ENCODE measurements at regions not wholly inside any gene's neighbourhood (a gene's known extent, or its start where the extent isn't known, plus 50 kb on each side); places are given as distances from the start of the nearest gene placed in this dataset.

DNA sequence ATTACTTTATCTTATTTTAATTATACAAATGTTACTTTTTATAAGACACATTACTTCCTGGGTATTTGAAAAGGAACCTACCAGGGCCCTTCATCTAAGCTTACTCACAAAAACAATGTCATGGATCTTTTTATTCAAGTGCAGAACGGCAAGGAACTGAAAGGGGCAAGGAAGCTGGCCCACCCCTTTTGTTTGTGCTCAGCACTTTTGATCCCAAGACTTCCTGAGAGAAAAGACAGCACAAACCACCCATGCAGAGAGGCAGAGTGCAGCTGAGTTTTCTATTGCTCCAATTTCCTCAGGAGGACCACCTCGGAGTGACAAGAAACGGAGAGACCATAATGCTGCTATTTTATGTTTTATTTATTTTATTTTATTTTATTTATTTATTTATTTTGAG is 232.0 kb upstream of the NRP1 start:
- Histone ChIP-seq H4K20me1 (ENCODE audit: insufficient read depth, low read length) (no peaks in the 10 kb centered on the region), H2AFZ (ENCODE audit: low read depth, low read length) (no peak overlapping the region), H3K36me3 (ENCODE audit: insufficient read depth, low read length) (no peaks in the 10 kb centered on the region), H3K27ac (ENCODE audit: low read length) (no peak overlapping the region), H3K27me3 (ENCODE audit: insufficient read depth, low read length, poor library complexity) (peaks cover 10% of the 10 kb centered on the region), H3K9ac (ENCODE audit: low read depth, low read length) (no peak overlapping the region), H3K79me2 (ENCODE audit: insufficient read depth, low read length) (no peaks in the 10 kb centered on the region), H3K4me3 (ENCODE audit: low read depth in 1 of 2, low read length in 2 of 2) (no peak overlapping the region), H3K9me3 (ENCODE audit: insufficient read depth, low read length, severe bottlenecking) (no peaks in the 10 kb centered on the region), H3K4me1 (ENCODE audit: insufficient read depth, low read length) (no peaks in the 10 kb centered on the region), H3K4me2 (ENCODE audit: insufficient read depth, low read length) (no peak overlapping the region)
- DNase-seq: no peak
- TF ChIP-seq CTCF (IDR thresholded peaks at IDR 0.05; ENCODE audit: borderline replicate concordance, extremely low read depth, low read length, poor library complexity, severe bottlenecking): no peak
- no peak for TF ChIP-seq EZH2 (IDR thresholded peaks at IDR 0.05; ENCODE audit: borderline replicate concordance, low read depth, low read length, severe bottlenecking)
- no peak for ATAC-seq (ENCODE audit: insufficient read depth, low read depth)

- no peaks in the 10 kb centered on the region for H3K36me3 ChIP-seq (ENCODE audit: insufficient read depth, low read length)
- no peaks in the 10 kb centered on the region for H3K4me1 ChIP-seq (ENCODE audit: insufficient read depth, low read length)
- no peaks in the 10 kb centered on the region for H4K20me1 ChIP-seq (ENCODE audit: insufficient read depth, low read length)
- H3K4me3 ChIP-seq (ENCODE audit: low read depth in 1 of 2, low read length in 2 of 2): no peak overlapping the region
- H3K9me3 ChIP-seq (ENCODE audit: insufficient read depth, low read length, severe bottlenecking): no peaks in the 10 kb centered on the region
- ATAC-seq (ENCODE audit: insufficient read depth, low read depth): no peak
- H3K9ac ChIP-seq (ENCODE audit: low read depth, low read length): no peak overlapping the region
- no peak for TF ChIP-seq EZH2 (IDR thresholded peaks at IDR 0.05; ENCODE audit: borderline replicate concordance, low read depth, low read length, severe bottlenecking)
- no peak for TF ChIP-seq CTCF (IDR thresholded peaks at IDR 0.05; ENCODE audit: borderline replicate concordance, extremely low read depth, low read length, poor library complexity, severe bottlenecking)
- no peaks in the 10 kb centered on the region for H3K79me2 ChIP-seq (ENCODE audit: insufficient read depth, low read length)
- no peak overlapping the region for H3K4me2 ChIP-seq (ENCODE audit: insufficient read depth, low read length)
- H3K27ac ChIP-seq (ENCODE audit: low read length): no peak overlapping the region
- no peak for DNase-seq
- peaks cover 10% of the 10 kb centered on the region for H3K27me3 ChIP-seq (ENCODE audit: insufficient read depth, low read length, poor library complexity)
- no peak overlapping the region for H2AFZ ChIP-seq (ENCODE audit: low read depth, low read length)
These were observed 231.5 kb upstream of the NRP1 start for GRCh38 chr10:33566001-33566400.

- H3K4me1 ChIP-seq (ENCODE audit: insufficient read depth, low read length): no peaks in the 10 kb centered on the region
- peaks cover 6% of the 10 kb centered on the region for H3K27me3 ChIP-seq (ENCODE audit: insufficient read depth, low read length, poor library complexity)
- no peaks in the 10 kb centered on the region for H3K79me2 ChIP-seq (ENCODE audit: insufficient read depth, low read length)
- no peak overlapping the region for H3K4me2 ChIP-seq (ENCODE audit: insufficient read depth, low read length)
- no peak overlapping the region for H3K9ac ChIP-seq (ENCODE audit: low read depth, low read length)
- no peak overlapping the region for H3K27ac ChIP-seq (ENCODE audit: low read length)
- H3K4me3 ChIP-seq (ENCODE audit: low read depth in 1 of 2, low read length in 2 of 2): no peak overlapping the region
- H3K9me3 ChIP-seq (ENCODE audit: insufficient read depth, low read length, severe bottlenecking): no peaks in the 10 kb centered on the region
- no peak for ATAC-seq (ENCODE audit: insufficient read depth, low read depth)
- no peaks in the 10 kb centered on the region for H3K36me3 ChIP-seq (ENCODE audit: insufficient read depth, low read length)
- no peaks in the 10 kb centered on the region for H4K20me1 ChIP-seq (ENCODE audit: insufficient read depth, low read length)
- DNase-seq: no peak
- H2AFZ ChIP-seq (ENCODE audit: low read depth, low read length): no peak overlapping the region
- TF ChIP-seq CTCF (IDR thresholded peaks at IDR 0.05; ENCODE audit: borderline replicate concordance, extremely low read depth, low read length, poor library complexity, severe bottlenecking): no peak
- no peak for TF ChIP-seq EZH2 (IDR thresholded peaks at IDR 0.05; ENCODE audit: borderline replicate concordance, low read depth, low read length, severe bottlenecking)
These were observed 230.8 kb upstream of the NRP1 start for GRCh38 chr10:33565231-33565630.

DNA sequence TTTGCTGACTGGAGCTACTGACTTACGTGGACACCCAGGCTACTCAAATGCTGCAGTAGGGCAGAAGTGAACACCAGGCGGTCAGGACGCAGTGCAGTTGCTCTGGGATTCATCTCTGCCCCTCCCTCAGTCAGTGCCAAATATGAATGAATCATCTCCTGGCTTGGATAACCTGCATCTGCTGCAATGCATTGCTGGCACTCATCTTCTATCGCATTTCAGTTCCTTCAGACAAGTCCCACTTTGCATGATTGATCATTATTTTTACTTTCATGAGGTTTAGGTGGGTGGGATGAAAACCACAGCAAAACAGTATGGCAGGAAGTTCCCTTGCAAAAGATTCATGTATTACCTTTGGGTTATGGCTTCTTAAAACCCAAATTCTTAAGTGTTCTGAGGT is 224.6 kb upstream of the NRP1 start:
- H3K4me3 ChIP-seq (ENCODE audit: low read depth in 1 of 2, low read length in 2 of 2): no peak overlapping the region
- no peaks in the 10 kb centered on the region for H3K79me2 ChIP-seq (ENCODE audit: insufficient read depth, low read length)
- TF ChIP-seq EZH2 (IDR thresholded peaks at IDR 0.05; ENCODE audit: borderline replicate concordance, low read depth, low read length, severe bottlenecking) (no peak), CTCF (IDR thresholded peaks at IDR 0.05; ENCODE audit: borderline replicate concordance, extremely low read depth, low read length, poor library complexity, severe bottlenecking) (no peak)
- DNase-seq (peak; percentile 14), ATAC-seq (ENCODE audit: insufficient read depth, low read depth) (peak; percentile 81)
- peaks cover 2% of the 10 kb centered on the region for H3K27me3 ChIP-seq (ENCODE audit: insufficient read depth, low read length, poor library complexity)
- no peak overlapping the region for H3K27ac ChIP-seq (ENCODE audit: low read length)
- no peak overlapping the region for H3K9ac ChIP-seq (ENCODE audit: low read depth, low read length)
- no peak overlapping the region for H3K4me2 ChIP-seq (ENCODE audit: insufficient read depth, low read length)
- H3K4me1 ChIP-seq (ENCODE audit: insufficient read depth, low read length): no peaks in the 10 kb centered on the region
- H3K9me3 ChIP-seq (ENCODE audit: insufficient read depth, low read length, severe bottlenecking): no peaks in the 10 kb centered on the region
- no peaks in the 10 kb centered on the region for H3K36me3 ChIP-seq (ENCODE audit: insufficient read depth, low read length)
- no peaks in the 10 kb centered on the region for H4K20me1 ChIP-seq (ENCODE audit: insufficient read depth, low read length)
- no peak overlapping the region for H2AFZ ChIP-seq (ENCODE audit: low read depth, low read length)
